Neural cell (in vitro differentiated cells): ENCODE measurements at regions not wholly inside any gene's neighbourhood (a gene's known extent, or its start where the extent isn't known, plus 50 kb on each side); places are given as distances from the start of the nearest gene placed in this dataset.

Experiments
- H2AFZ ChIP-seq: fragments of 200-600, 300-800 bp; sonication (generic), shearing (Covaris generic); 2 replicates; pipeline ENCODE4 v1.6.0; 2014; ENCODE audit warnings: low read depth, mild to moderate bottlenecking, antibody characterized with exemption, low read length, moderate library complexity
- H3F3A ChIP-seq: fragments of 200-600 bp; shearing (Covaris generic); 2 replicates; pipeline ENCODE4 v1.6.1; 2016; ENCODE audit warnings: mild to moderate bottlenecking, moderate library complexity, mixed read lengths, antibody characterized with exemption, low read length; ENCODE audit not compliant: insufficient read depth, poor library complexity, severe bottlenecking
- H3K27ac ChIP-seq: fragments of 200-600, 300-800 bp; sonication (generic), shearing (Covaris generic); 2 replicates; pipeline ENCODE4 v1.5.1; 2014; ENCODE audit warnings: mild to moderate bottlenecking, low read length, moderate library complexity
- H3K27me3 ChIP-seq: fragments of 300-800, 200-600 bp; sonication (generic), shearing (Covaris generic); 2 replicates; pipeline ENCODE4 v1.6.0; 2014; ENCODE audit warnings: mild to moderate bottlenecking, low read depth, low read length, moderate library complexity; ENCODE audit not compliant: insufficient read depth
- H3K36me3 ChIP-seq: fragments of 300-800, 200-600 bp; sonication (generic), shearing (Covaris generic); 2 replicates; pipeline ENCODE4 v1.5.1; 2014; ENCODE audit warnings: mild to moderate bottlenecking, antibody characterized with exemption, low read length, moderate library complexity; ENCODE audit not compliant: insufficient read depth
- H3K4me2 ChIP-seq: fragments of 300-800, 200-600 bp; sonication (generic), shearing (Covaris generic); 2 replicates; pipeline ENCODE4 v1.6.0; 2014; ENCODE audit warnings: mild to moderate bottlenecking, low read length
- H3K4me3 ChIP-seq: fragments of 300-800, 200-600 bp; sonication (generic), shearing (Covaris generic); 2 replicates; pipeline ENCODE4 v1.5.1; 2014; ENCODE audit warnings: mild to moderate bottlenecking, low read length, moderate library complexity
- H3K79me2 ChIP-seq: fragments of 200-600 bp; shearing (Covaris generic); replicated peaks from 2 replicates; pipeline ENCODE4 v1.6.0; 2014; ENCODE audit warnings: mild to moderate bottlenecking, low read length, moderate library complexity; ENCODE audit not compliant: insufficient read depth
- H3K9ac ChIP-seq: fragments of 300-800, 200-600 bp; sonication (generic), shearing (Covaris generic); 2 replicates; pipeline ENCODE4 v1.6.1; 2016; ENCODE audit warnings: mild to moderate bottlenecking, low read length, mixed read lengths
- H3K9me2 ChIP-seq: fragments of 200-600 bp; shearing (Covaris generic); 2 replicates; pipeline ENCODE4 v1.6.1; 2016; ENCODE audit warnings: mild to moderate bottlenecking, low read length, mixed read lengths; ENCODE audit not compliant: insufficient read depth
- H3K9me3 ChIP-seq: fragments of 200-600, 300-800 bp; sonication (generic), shearing (Covaris generic); 2 replicates; pipeline ENCODE4 v1.6.1; 2016; ENCODE audit warnings: mild to moderate bottlenecking, mixed run types, low read length, moderate library complexity, mixed read lengths
- H4K20me1 ChIP-seq: fragments of 200-600 bp; shearing (Covaris generic); 2 replicates; pipeline ENCODE4 v1.6.1; 2016; ENCODE audit warnings: mild to moderate bottlenecking, mixed run types; ENCODE audit not compliant: insufficient read depth
- EP300 ChIP-seq: fragments of 450-650 bp; conservative IDR thresholded peaks from 2 replicates; pipeline ENCODE4 v1.6.1; 2014; ENCODE audit warnings: antibody characterized with exemption, mild to moderate bottlenecking, moderate library complexity; ENCODE audit not compliant: poor library complexity, severe bottlenecking
- EZH2 ChIP-seq: fragments of 200-600, 300-800 bp; shearing (Covaris generic), sonication (generic); IDR thresholded peaks from 2 replicates; pipeline ENCODE4 v1.6.1; 2014; ENCODE audit warnings: antibody characterized with exemption, low read length, borderline replicate concordance, mild to moderate bottlenecking; ENCODE audit not compliant: insufficient read depth, poor library complexity, severe bottlenecking
- MXI1 ChIP-seq: fragments of 450-650 bp; conservative IDR thresholded peaks from 2 replicates; pipeline ENCODE4 v1.6.1; 2014; ENCODE audit warnings: antibody characterized with exemption, mild to moderate bottlenecking; ENCODE audit not compliant: poor library complexity, severe bottlenecking
- POLR2AphosphoS5 ChIP-seq: IDR thresholded peaks from 2 replicates; pipeline ENCODE4 v1.6.1; 2012
- RAD21 ChIP-seq: fragments of 450-650 bp; conservative IDR thresholded peaks from 2 replicates; pipeline ENCODE4 v1.6.1; 2014; ENCODE audit warnings: antibody characterized with exemption, mild to moderate bottlenecking, moderate library complexity
- SMC3 ChIP-seq: fragments of 450-650 bp; conservative IDR thresholded peaks from 2 replicates; pipeline ENCODE4 v1.6.1; 2014; ENCODE audit warnings: antibody characterized with exemption, mild to moderate bottlenecking, moderate library complexity; ENCODE audit not compliant: poor library complexity
- TAF1 ChIP-seq: IDR thresholded peaks from 2 replicates; pipeline ENCODE4 v1.6.1; 2012; ENCODE audit warnings: low read depth
- TF ChIP-seq, protein P1 (sequence below): fragments of 450-650 bp; IDR thresholded peaks from 2 replicates; pipeline ENCODE4 v1.5.1; 2014; ENCODE audit warnings: antibody characterized with exemption, mild to moderate bottlenecking, moderate library complexity; ENCODE audit not compliant: poor library complexity, severe bottlenecking
- TF ChIP-seq, protein P2 (sequence below): IDR thresholded peaks from 2 replicates; pipeline ENCODE4 v1.6.1; 2012; ENCODE audit warnings: borderline replicate concordance

DNA sequence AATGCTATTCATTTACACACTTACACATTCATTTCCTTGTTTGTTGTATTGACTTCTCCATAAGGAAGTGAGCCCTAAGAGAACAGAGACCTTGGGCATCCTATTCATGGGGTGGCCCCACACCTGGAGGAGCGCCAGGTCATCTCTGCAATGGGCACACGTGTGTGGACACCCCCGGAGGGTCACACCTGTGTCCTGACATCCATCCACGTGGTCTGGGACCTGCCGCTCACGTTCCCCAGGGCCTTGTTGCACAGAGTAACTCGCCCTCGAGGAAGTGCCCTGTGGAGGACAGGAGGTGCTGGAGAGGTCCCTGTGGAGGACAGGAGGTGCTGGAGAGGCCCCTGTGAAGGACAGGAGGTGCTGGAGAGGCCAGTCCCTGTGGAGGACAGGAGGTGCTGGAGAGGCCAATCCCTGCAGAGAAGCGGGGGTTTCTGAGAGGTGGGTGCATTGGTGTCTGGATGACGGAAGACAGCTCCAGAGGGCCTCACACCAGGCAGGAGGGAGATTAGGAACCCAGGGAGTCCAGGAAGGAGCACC lies 73.2 kb upstream of the GPC1 start:
- Histone ChIP-seq H3K27ac (no peak overlapping the region), H3K9me2 (no peaks in the 10 kb centered on the region), H3F3A (no peaks in the 10 kb centered on the region), H3K9ac (no peak overlapping the region), H3K36me3 (no peaks in the 10 kb centered on the region), H4K20me1 (no peaks in the 10 kb centered on the region), H3K9me3 (peaks cover 16% of the 10 kb centered on the region), H3K4me3 (no peak overlapping the region), H3K4me2 (no peak overlapping the region), H2AFZ (no peak overlapping the region), H3K27me3 (no peaks in the 10 kb centered on the region), H3K79me2 (no peaks in the 10 kb centered on the region)
- TF ChIP-seq, protein P1, sequence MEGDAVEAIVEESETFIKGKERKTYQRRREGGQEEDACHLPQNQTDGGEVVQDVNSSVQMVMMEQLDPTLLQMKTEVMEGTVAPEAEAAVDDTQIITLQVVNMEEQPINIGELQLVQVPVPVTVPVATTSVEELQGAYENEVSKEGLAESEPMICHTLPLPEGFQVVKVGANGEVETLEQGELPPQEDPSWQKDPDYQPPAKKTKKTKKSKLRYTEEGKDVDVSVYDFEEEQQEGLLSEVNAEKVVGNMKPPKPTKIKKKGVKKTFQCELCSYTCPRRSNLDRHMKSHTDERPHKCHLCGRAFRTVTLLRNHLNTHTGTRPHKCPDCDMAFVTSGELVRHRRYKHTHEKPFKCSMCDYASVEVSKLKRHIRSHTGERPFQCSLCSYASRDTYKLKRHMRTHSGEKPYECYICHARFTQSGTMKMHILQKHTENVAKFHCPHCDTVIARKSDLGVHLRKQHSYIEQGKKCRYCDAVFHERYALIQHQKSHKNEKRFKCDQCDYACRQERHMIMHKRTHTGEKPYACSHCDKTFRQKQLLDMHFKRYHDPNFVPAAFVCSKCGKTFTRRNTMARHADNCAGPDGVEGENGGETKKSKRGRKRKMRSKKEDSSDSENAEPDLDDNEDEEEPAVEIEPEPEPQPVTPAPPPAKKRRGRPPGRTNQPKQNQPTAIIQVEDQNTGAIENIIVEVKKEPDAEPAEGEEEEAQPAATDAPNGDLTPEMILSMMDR: no peak
- TF ChIP-seq MXI1 (no peak), EZH2 (no peak)

DNA sequence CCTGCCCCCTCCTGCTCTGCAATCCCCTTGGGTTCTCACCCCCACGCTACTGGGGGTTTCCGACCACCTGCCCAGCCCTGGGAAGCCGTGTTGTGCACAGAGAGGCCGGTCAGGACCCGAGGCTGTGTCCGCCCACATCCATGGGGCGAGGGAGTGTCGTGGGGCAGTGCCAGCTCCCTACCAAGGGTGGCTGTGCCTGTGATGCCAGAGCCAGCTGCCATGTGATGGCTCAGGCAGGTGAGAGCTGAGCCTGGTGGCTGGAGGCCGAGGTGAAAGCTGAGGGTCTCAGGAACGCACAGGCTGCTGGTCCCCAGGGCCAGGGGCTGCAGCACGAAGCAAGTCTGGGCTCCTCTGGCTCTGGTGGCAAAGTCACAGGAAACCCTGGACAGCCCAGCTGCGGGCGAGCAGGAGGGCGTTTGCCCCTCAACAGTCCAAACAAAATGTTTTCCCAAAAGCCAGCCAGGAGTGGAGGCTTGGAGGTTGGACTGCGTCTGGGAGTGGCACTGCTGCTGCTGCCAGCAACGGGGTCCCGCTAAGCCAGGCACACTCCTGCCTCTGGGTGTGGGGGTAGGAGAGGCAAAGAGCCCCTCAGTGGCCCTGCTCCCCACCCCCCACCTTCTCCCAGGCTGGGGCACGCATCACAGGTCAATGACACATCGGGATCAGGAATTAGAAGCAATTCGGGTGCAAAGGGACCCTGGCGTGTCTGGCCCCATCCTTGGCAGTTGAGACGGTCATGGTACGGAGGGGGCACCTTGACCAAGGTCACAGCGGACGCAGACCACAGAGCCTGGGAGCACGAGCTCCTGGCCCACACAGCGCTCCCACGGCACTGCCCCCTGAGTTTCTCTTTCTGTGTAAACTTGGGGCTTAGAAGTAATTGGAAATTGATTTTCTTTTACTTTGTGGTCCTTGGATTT lies 72.4 kb upstream of the GPC1 start:
- Histone ChIP-seq H3K79me2 (no peaks in the 10 kb centered on the region), H3K36me3 (no peaks in the 10 kb centered on the region), H3K27ac (no peak overlapping the region), H3K9ac (no peak overlapping the region), H3K4me3 (no peak overlapping the region), H3F3A (no peaks in the 10 kb centered on the region), H4K20me1 (no peaks in the 10 kb centered on the region), H3K27me3 (no peaks in the 10 kb centered on the region), H3K9me2 (no peaks in the 10 kb centered on the region), H3K4me2 (no peak overlapping the region), H3K9me3 (peaks cover 16% of the 10 kb centered on the region), H2AFZ (no peak overlapping the region)
- TF ChIP-seq MXI1 (no peak), SMC3 (no peak), RAD21 (no peak), POLR2AphosphoS5 (no peak), EZH2 (no peak), TAF1 (no peak), EP300 (no peak)
- TF ChIP-seq, protein P2, sequence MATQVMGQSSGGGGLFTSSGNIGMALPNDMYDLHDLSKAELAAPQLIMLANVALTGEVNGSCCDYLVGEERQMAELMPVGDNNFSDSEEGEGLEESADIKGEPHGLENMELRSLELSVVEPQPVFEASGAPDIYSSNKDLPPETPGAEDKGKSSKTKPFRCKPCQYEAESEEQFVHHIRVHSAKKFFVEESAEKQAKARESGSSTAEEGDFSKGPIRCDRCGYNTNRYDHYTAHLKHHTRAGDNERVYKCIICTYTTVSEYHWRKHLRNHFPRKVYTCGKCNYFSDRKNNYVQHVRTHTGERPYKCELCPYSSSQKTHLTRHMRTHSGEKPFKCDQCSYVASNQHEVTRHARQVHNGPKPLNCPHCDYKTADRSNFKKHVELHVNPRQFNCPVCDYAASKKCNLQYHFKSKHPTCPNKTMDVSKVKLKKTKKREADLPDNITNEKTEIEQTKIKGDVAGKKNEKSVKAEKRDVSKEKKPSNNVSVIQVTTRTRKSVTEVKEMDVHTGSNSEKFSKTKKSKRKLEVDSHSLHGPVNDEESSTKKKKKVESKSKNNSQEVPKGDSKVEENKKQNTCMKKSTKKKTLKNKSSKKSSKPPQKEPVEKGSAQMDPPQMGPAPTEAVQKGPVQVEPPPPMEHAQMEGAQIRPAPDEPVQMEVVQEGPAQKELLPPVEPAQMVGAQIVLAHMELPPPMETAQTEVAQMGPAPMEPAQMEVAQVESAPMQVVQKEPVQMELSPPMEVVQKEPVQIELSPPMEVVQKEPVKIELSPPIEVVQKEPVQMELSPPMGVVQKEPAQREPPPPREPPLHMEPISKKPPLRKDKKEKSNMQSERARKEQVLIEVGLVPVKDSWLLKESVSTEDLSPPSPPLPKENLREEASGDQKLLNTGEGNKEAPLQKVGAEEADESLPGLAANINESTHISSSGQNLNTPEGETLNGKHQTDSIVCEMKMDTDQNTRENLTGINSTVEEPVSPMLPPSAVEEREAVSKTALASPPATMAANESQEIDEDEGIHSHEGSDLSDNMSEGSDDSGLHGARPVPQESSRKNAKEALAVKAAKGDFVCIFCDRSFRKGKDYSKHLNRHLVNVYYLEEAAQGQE: no peak
- TF ChIP-seq, protein P1: no peak
